GM12878 (cell line): ENCODE measurements at regions not wholly inside any gene's neighbourhood (a gene's known extent, or its start where the extent isn't known, plus 50 kb on each side); places are given as distances from the start of the nearest gene placed in this dataset.

Experiments used
- ATAC-seq: fragments of 200-7000 bp; cut with Tn5 transposase; 3 replicates; pipeline ENCODE4 v1.9.1; 2020; ENCODE audit warnings: mild to moderate bottlenecking, moderate library complexity
- BruUV-seq: library from RNA; stranded (reverse); fragments of 400-500 nt; replicated peaks from 2 replicates; lab custom pipeline; 2021; lab: Mats Ljungman, UMichigan
- CTCF ChIA-PET: fragments of 300-600 bp; sonication (Branson Sonifier 250); formaldehyde crosslinking; extraction: SDS; loops from one replicate; lab custom pipeline; 2021; ENCODE audit warnings: inconsistent platforms; lab: Yijun Ruan, JAX
- POLR2A ChIA-PET: fragments of 350-600 bp; formaldehyde crosslinking; extraction: SDS; loops from one replicate; lab custom pipeline; 2021; ENCODE audit warnings: inconsistent platforms; lab: Charles Lee
- RAD21 ChIA-PET: fragments of 300-600 bp; sonication (Branson Sonifier 250); formaldehyde crosslinking; loops from one replicate; lab custom pipeline; 2023; ENCODE audit warnings: antibody characterized with exemption; ENCODE audit not compliant: unreplicated experiment; lab: Charles Lee
- SMC1A ChIA-PET: fragments of 300-600 bp; sonication (Branson Sonifier 250); formaldehyde crosslinking; loops from one replicate; lab custom pipeline; 2023; ENCODE audit not compliant: unreplicated experiment, uncharacterized antibody; lab: Charles Lee
- DNase-seq: peaks from one replicate; pipeline ENCODE4 v3.0.0-alpha.2; 2011; ENCODE audit warnings: low read depth, low spot score
- FAIRE-seq: peaks from 3 replicates; lab custom pipeline; 2011; peaks lifted over from hg19 to GRCh38; lab: Jason Lieb, UNC
- H2AFZ ChIP-seq: 2 replicates; pipeline ENCODE4 v1.6.0; 2011; ENCODE audit warnings: low read depth, low read length, control low read depth; ENCODE audit not compliant: control insufficient read depth
- H3K27ac ChIP-seq: 2 replicates; pipeline ENCODE4 v1.5.1; 2011; ENCODE audit warnings: control low read depth; ENCODE audit not compliant: control insufficient read depth, insufficient read depth
- H3K27me3 ChIP-seq, 2 experiments: replicated peaks in 1 of 2; 2 replicates each; pipeline versions ENCODE4 v1.6.0 to v1.6.1; 2011; ENCODE audit warnings: low read length in 1 of 2; ENCODE audit not compliant: control insufficient read depth in 2 of 2, insufficient read depth in 2 of 2
- H3K36me3 ChIP-seq, 2 experiments: 2 replicates each; pipeline ENCODE4 v1.5.1; 2011; ENCODE audit warnings: low read length in 1 of 2; ENCODE audit not compliant: control insufficient read depth in 2 of 2, insufficient read depth in 2 of 2
- H3K4me1 ChIP-seq: 2 replicates; pipeline ENCODE4 v1.6.1; 2011; ENCODE audit warnings: mild to moderate bottlenecking, low read length, moderate library complexity, mixed read lengths; ENCODE audit not compliant: control insufficient read depth, insufficient read depth
- H3K4me2 ChIP-seq: 2 replicates; pipeline ENCODE4 v1.6.0; 2011; ENCODE audit warnings: control low read depth; ENCODE audit not compliant: control insufficient read depth, insufficient read depth
- H3K4me3 ChIP-seq: fragments of 200-600 bp; sonication (generic); 2 replicates; pipeline ENCODE4 v1.5.1; 2016
- H3K79me2 ChIP-seq: 2 replicates; pipeline ENCODE4 v1.6.0; 2011; ENCODE audit warnings: low read length; ENCODE audit not compliant: control insufficient read depth, insufficient read depth
- H3K9ac ChIP-seq: 2 replicates; pipeline ENCODE4 v1.8.0; 2011; ENCODE audit warnings: low read length, control low read depth, mixed read lengths; ENCODE audit not compliant: control insufficient read depth, insufficient read depth
- H3K9me3 ChIP-seq: replicated peaks from 3 replicates; pipeline ENCODE4 v1.5.1; 2011; ENCODE audit warnings: mild to moderate bottlenecking, low read length; ENCODE audit not compliant: control insufficient read depth, insufficient read depth
- H4K20me1 ChIP-seq: 2 replicates; pipeline ENCODE4 v1.6.0; 2011; ENCODE audit not compliant: control insufficient read depth, insufficient read depth
- CHD1 ChIP-seq: IDR thresholded peaks from 2 replicates; pipeline ENCODE4 v1.6.1; 2012; ENCODE audit warnings: low read depth, low read length, improper control_type of control experiment
- CREM ChIP-seq: IDR thresholded peaks from 2 replicates; pipeline ENCODE4 v1.6.1; 2014; ENCODE audit warnings: antibody characterized with exemption, low read depth
- DPF2 ChIP-seq: fragments of 450-650 bp; IDR thresholded peaks from 2 replicates; pipeline ENCODE4 v1.6.1; 2017; ENCODE audit warnings: mild to moderate bottlenecking
- ETV6 ChIP-seq, 2 experiments: fragments of 450-650 bp in 1 of 2; IDR thresholded peaks in 1 of 2; conservative IDR thresholded peaks in 1 of 2; 2 replicates each; pipeline ENCODE4 v1.6.1; 2014; ENCODE audit warnings: antibody characterized with exemption in 1 of 2, borderline replicate concordance in 1 of 2, low read depth in 1 of 2, mild to moderate bottlenecking in 1 of 2, moderate library complexity in 1 of 2
- HCFC1 ChIP-seq: fragments of 150-350 bp; IDR thresholded peaks from 2 replicates; pipeline ENCODE4 v1.6.1; 2014; ENCODE audit warnings: low read length
- KDM1A ChIP-seq: fragments of 200-600 bp; sonication (generic); IDR thresholded peaks from 2 replicates; pipeline ENCODE4 v1.6.1; 2016; ENCODE audit warnings: borderline replicate concordance
- LARP7 ChIP-seq: fragments of 450-650 bp; IDR thresholded peaks from 2 replicates; pipeline ENCODE4 v1.6.1; 2017; ENCODE audit warnings: mild to moderate bottlenecking
- PAX5 ChIP-seq: IDR thresholded peaks from 2 replicates; pipeline ENCODE4 v1.6.1; 2011; ENCODE audit warnings: low read depth, low read length, borderline replicate concordance
- SREBF2 ChIP-seq: IDR thresholded peaks from 2 replicates; pipeline ENCODE4 v1.6.1; 2012; ENCODE audit warnings: mild to moderate bottlenecking, low read length
- ZNF217 ChIP-seq: fragments of 450-650 bp; IDR thresholded peaks from 2 replicates; pipeline ENCODE4 v1.6.1; 2017; ENCODE audit warnings: antibody characterized with exemption, mild to moderate bottlenecking
- ZNF384 ChIP-seq: IDR thresholded peaks from 2 replicates; pipeline ENCODE4 v1.6.1; 2012; ENCODE audit warnings: low read depth, mild to moderate bottlenecking, low read length, improper control_type of control experiment, borderline replicate concordance
- in situ Hi-C: fragments of 300-500 bp; cut with MboI; formaldehyde crosslinking; loops from 9 replicates; pipeline ENCODE4 v1.14.3; 2018; ENCODE audit warnings: mixed read lengths
- intact Hi-C: fragments of 100-400 bp; cut with micrococcal nuclease; formaldehyde crosslinking; loops from one replicate; pipeline ENCODE4 v1.14.2; 2022; ENCODE audit not compliant: unreplicated experiment
- TF ChIP-seq, protein P1 (sequence below): fragments of 450-650 bp; IDR thresholded peaks from 2 replicates; pipeline ENCODE4 v1.6.1; 2018; ENCODE audit warnings: mild to moderate bottlenecking, low read depth, moderate library complexity; ENCODE audit not compliant: partially characterized antibody
- TF ChIP-seq, protein P2 (sequence below): IDR thresholded peaks from 2 replicates; pipeline ENCODE4 v1.6.1; 2011; ENCODE audit warnings: low read depth, mild to moderate bottlenecking, low read length, moderate library complexity, borderline replicate concordance; ENCODE audit errors: extremely low read depth
- TF ChIP-seq, protein P3 (sequence below): fragments of 450-650 bp; IDR thresholded peaks from 2 replicates; pipeline ENCODE4 v1.6.1; 2017; ENCODE audit warnings: borderline replicate concordance
- TF ChIP-seq, protein P4 (sequence below): IDR thresholded peaks from 2 replicates; pipeline ENCODE4 v1.6.1; 2012; ENCODE audit warnings: low read depth, low read length, improper control_type of control experiment
- TF ChIP-seq, protein P5 (sequence below): IDR thresholded peaks from 2 replicates; pipeline ENCODE4 v1.6.1; 2011; ENCODE audit warnings: borderline replicate concordance, low read depth, mild to moderate bottlenecking, moderate library complexity, low read length; ENCODE audit not compliant: insufficient read depth, poor library complexity, severe bottlenecking

DNA sequence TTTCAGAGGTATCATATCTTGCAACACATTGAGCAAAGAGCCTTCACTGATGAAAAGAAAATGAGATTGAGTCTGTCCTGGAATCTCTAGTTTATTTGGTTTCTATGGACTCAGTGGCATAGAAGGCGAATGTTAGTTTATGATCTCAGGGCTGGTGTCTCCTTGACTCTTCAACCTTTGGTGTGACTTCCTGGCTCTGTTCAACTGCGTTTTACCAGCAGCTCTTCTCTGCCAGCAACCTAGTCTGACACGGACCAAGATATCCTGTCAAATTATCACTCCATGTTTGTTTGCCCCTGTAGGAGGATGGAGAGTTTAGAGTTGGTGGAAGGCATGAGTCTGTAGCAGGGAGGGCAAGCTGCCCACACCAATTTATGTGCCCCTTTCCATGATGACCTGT, 82.9 kb upstream of the TBC1D5 start (continued):
- TF ChIP-seq PAX5 (no peak), LARP7 (no peak)
- TF ChIP-seq, protein P1, sequence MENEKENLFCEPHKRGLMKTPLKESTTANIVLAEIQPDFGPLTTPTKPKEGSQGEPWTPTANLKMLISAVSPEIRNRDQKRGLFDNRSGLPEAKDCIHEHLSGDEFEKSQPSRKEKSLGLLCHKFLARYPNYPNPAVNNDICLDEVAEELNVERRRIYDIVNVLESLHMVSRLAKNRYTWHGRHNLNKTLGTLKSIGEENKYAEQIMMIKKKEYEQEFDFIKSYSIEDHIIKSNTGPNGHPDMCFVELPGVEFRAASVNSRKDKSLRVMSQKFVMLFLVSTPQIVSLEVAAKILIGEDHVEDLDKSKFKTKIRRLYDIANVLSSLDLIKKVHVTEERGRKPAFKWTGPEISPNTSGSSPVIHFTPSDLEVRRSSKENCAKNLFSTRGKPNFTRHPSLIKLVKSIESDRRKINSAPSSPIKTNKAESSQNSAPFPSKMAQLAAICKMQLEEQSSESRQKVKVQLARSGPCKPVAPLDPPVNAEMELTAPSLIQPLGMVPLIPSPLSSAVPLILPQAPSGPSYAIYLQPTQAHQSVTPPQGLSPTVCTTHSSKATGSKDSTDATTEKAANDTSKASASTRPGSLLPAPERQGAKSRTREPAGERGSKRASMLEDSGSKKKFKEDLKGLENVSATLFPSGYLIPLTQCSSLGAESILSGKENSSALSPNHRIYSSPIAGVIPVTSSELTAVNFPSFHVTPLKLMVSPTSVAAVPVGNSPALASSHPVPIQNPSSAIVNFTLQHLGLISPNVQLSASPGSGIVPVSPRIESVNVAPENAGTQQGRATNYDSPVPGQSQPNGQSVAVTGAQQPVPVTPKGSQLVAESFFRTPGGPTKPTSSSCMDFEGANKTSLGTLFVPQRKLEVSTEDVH, result no peak

DNA sequence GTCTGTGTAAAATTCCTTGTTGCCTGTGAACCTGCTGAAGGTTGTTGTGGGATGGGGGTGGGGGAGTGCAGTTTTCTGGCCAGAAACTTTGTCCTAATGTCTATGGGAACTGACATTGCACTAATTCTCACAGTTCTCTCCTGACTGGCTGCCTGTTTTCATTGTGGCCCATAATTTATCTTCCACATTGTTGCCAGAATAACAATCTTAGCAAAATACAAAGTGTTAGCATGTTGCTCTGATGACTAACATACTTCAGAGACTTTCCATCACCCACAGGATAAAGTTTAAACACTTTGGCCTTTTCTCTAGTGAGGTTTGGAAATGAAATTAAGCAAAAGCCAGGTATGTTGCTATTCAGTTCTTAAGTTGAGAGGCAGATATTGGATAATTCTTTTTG, 81.4 kb upstream of the TBC1D5 start:
- RAD21 ChIA-PET, result no interaction called here
- no peak for TF ChIP-seq HCFC1
- TF ChIP-seq CREM, result no peak
- no peak for TF ChIP-seq DPF2
- TF ChIP-seq, protein P2, sequence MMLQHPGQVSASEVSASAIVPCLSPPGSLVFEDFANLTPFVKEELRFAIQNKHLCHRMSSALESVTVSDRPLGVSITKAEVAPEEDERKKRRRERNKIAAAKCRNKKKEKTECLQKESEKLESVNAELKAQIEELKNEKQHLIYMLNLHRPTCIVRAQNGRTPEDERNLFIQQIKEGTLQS, result no peak
- TF ChIP-seq, protein P3, sequence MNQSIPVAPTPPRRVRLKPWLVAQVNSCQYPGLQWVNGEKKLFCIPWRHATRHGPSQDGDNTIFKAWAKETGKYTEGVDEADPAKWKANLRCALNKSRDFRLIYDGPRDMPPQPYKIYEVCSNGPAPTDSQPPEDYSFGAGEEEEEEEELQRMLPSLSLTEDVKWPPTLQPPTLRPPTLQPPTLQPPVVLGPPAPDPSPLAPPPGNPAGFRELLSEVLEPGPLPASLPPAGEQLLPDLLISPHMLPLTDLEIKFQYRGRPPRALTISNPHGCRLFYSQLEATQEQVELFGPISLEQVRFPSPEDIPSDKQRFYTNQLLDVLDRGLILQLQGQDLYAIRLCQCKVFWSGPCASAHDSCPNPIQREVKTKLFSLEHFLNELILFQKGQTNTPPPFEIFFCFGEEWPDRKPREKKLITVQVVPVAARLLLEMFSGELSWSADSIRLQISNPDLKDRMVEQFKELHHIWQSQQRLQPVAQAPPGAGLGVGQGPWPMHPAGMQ, result no peak
- TF ChIP-seq SREBF2, result no peak
- TF ChIP-seq, protein P4, sequence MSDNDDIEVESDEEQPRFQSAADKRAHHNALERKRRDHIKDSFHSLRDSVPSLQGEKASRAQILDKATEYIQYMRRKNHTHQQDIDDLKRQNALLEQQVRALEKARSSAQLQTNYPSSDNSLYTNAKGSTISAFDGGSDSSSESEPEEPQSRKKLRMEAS, result no peak
- TF ChIP-seq ETV6 (conservative IDR thresholded peaks at IDR 0.05 in 1 of 2, IDR thresholded peaks at IDR 0.05 in 1 of 2; ENCODE audit: borderline replicate concordance in 1 of 2, low read depth in 1 of 2), result no peak
- TF ChIP-seq, protein P5, sequence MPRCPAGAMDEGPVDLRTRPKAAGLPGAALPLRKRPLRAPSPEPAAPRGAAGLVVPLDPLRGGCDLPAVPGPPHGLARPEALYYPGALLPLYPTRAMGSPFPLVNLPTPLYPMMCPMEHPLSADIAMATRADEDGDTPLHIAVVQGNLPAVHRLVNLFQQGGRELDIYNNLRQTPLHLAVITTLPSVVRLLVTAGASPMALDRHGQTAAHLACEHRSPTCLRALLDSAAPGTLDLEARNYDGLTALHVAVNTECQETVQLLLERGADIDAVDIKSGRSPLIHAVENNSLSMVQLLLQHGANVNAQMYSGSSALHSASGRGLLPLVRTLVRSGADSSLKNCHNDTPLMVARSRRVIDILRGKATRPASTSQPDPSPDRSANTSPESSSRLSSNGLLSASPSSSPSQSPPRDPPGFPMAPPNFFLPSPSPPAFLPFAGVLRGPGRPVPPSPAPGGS, result no peak
- TF ChIP-seq ZNF217, result no peak
- TF ChIP-seq CHD1, result no peak
- no peak for TF ChIP-seq KDM1A
- no peak for TF ChIP-seq ZNF384

More for the DNA sequence above, 81.4 kb upstream of the TBC1D5 start:
- intact Hi-C loops, result no loop called here
- H3K27me3 ChIP-seq, result no peaks in the 10 kb centered on the region; a peak in 1 of 4 replicates
- ATAC-seq, result no peak
- H3K27ac ChIP-seq, result no peak overlapping the region
- FAIRE-seq, result no peak
- H4K20me1 ChIP-seq, result no peaks in the 10 kb centered on the region
- no peaks in the 10 kb centered on the region for H3K36me3 ChIP-seq
- BruUV-seq, result no TSS peak
- H2AFZ ChIP-seq, result no peak overlapping the region
- H3K4me2 ChIP-seq, result no peak overlapping the region
- no peaks in the 10 kb centered on the region; the same call in 2 of the 3 replicates for H3K9me3 ChIP-seq
- no peak overlapping the region for H3K4me3 ChIP-seq
- H3K79me2 ChIP-seq, result no peaks in the 10 kb centered on the region
- DNase-seq, result no peak
- ChIA-PET SMC1A (no interaction called here), POLR2A (no interaction called here), CTCF (no interaction called here)
- H3K4me1 ChIP-seq, result no peaks in the 10 kb centered on the region
- in situ Hi-C loops, result no loop called here
- H3K9ac ChIP-seq, result no peak overlapping the region
